Endothelial cell (in vitro differentiated cells): ENCODE measurements at regions not wholly inside any gene's neighbourhood (a gene's known extent, or its start where the extent isn't known, plus 50 kb on each side); places are given as distances from the start of the nearest gene placed in this dataset.

Source experiments
- DNase-seq: peaks from one replicate; pipeline ENCODE4 v3.0.0; 2021; ENCODE audit warnings: low spot score
- H3K27ac Mint-ChIP-seq: one replicate; pipeline ENCODE4 v1.8.0; 2021; ENCODE audit warnings: mixed read lengths, inconsistent platforms; ENCODE audit not compliant: unreplicated experiment
- H3K27me3 Mint-ChIP-seq: one replicate; pipeline ENCODE4 v1.8.0; 2021; ENCODE audit warnings: mild to moderate bottlenecking, moderate library complexity, mixed read lengths, inconsistent platforms; ENCODE audit not compliant: unreplicated experiment
- H3K36me3 Mint-ChIP-seq: one replicate; pipeline ENCODE4 v1.8.0; 2021; ENCODE audit warnings: mild to moderate bottlenecking, low read depth, mixed read lengths, inconsistent platforms; ENCODE audit not compliant: unreplicated experiment
- H3K4me1 Mint-ChIP-seq: one replicate; pipeline ENCODE4 v1.8.0; 2021; ENCODE audit warnings: mild to moderate bottlenecking, mixed read lengths, inconsistent platforms; ENCODE audit not compliant: unreplicated experiment
- H3K4me3 Mint-ChIP-seq: one replicate; pipeline ENCODE4 v1.8.0; 2021; ENCODE audit warnings: mild to moderate bottlenecking, mixed read lengths, inconsistent platforms; ENCODE audit not compliant: unreplicated experiment
- H3K9me3 Mint-ChIP-seq: one replicate; pipeline ENCODE4 v1.8.0; 2021; ENCODE audit warnings: mixed read lengths, inconsistent platforms; ENCODE audit not compliant: unreplicated experiment
- CTCF ChIP-seq: fragments of 200-600 bp; sonication (generic); IDR thresholded peaks from one replicate; pipeline ENCODE4 v1.5.0; 2021; ENCODE audit warnings: antibody characterized with exemption; ENCODE audit not compliant: unreplicated experiment

- Mint-ChIP-seq H3K9me3 (no peaks in the 10 kb centered on the region), H3K27ac (no peak overlapping the region)
Observed at GRCh38 chr5:90117005-90117404, 292.6 kb downstream of the CETN3 start.

GRCh38 chr5:90113108-90113507 is 296.4 kb downstream of the CETN3 start:
- no peaks in the 10 kb centered on the region for H3K9me3 Mint-ChIP-seq
- no peak overlapping the region for H3K4me3 Mint-ChIP-seq
- H3K36me3 Mint-ChIP-seq: no peaks in the 10 kb centered on the region
- no peak for DNase-seq
- no peak overlapping the region for H3K27ac Mint-ChIP-seq
- no peaks in the 10 kb centered on the region for H3K27me3 Mint-ChIP-seq
- H3K4me1 Mint-ChIP-seq: no peaks in the 10 kb centered on the region
- no peak for TF ChIP-seq CTCF

More at GRCh38 chr5:90117005-90117404, 292.6 kb downstream of the CETN3 start:
- H3K27me3 Mint-ChIP-seq: no peaks in the 10 kb centered on the region
- H3K36me3 Mint-ChIP-seq: no peaks in the 10 kb centered on the region
- H3K4me3 Mint-ChIP-seq: no peak overlapping the region
- no peak for TF ChIP-seq CTCF
- DNase-seq: no peak
- no peaks in the 10 kb centered on the region for H3K4me1 Mint-ChIP-seq

- no peak for DNase-seq
Observed at GRCh38 chr5:90112033-90112692, 297.4 kb downstream of the CETN3 start.

GRCh38 chr5:90111364-90112032 is 298.1 kb downstream of the CETN3 start:
- Mint-ChIP-seq H3K4me1 (no peaks in the 10 kb centered on the region), H3K27ac (no peak overlapping the region), H3K36me3 (no peaks in the 10 kb centered on the region), H3K4me3 (no peak overlapping the region), H3K9me3 (no peaks in the 10 kb centered on the region), H3K27me3 (no peaks in the 10 kb centered on the region)
- no peak for DNase-seq
- TF ChIP-seq CTCF: no peak

More at GRCh38 chr5:90112033-90112692, 297.4 kb downstream of the CETN3 start:
- H3K9me3 Mint-ChIP-seq: no peaks in the 10 kb centered on the region
- no peak for TF ChIP-seq CTCF
- H3K4me1 Mint-ChIP-seq: no peaks in the 10 kb centered on the region
- H3K36me3 Mint-ChIP-seq: no peaks in the 10 kb centered on the region
- no peaks in the 10 kb centered on the region for H3K27me3 Mint-ChIP-seq
- H3K4me3 Mint-ChIP-seq: no peak overlapping the region
- H3K27ac Mint-ChIP-seq: no peak overlapping the region

- no peak for TF ChIP-seq CTCF
- Mint-ChIP-seq H3K9me3 (no peaks in the 10 kb centered on the region), H3K27me3 (no peaks in the 10 kb centered on the region), H3K27ac (no peak overlapping the region), H3K36me3 (no peaks in the 10 kb centered on the region), H3K4me3 (no peak overlapping the region), H3K4me1 (no peaks in the 10 kb centered on the region)
- DNase-seq: no peak
Observed at GRCh38 chr5:90109285-90109684, 300.3 kb downstream of the CETN3 start.
